GM21723 (cell line): ENCODE measurements at regions not wholly inside any gene's neighbourhood (a gene's known extent, or its start where the extent isn't known, plus 50 kb on each side); places are given as distances from the start of the nearest gene placed in this dataset.

Experiments
- ATAC-seq: cut with Tn5 transposase; IDR thresholded peaks from one replicate; pipeline ENCODE4 v1.9.1; 2021; ENCODE audit warnings: mild to moderate bottlenecking, moderate library complexity; ENCODE audit not compliant: unreplicated experiment

DNA sequence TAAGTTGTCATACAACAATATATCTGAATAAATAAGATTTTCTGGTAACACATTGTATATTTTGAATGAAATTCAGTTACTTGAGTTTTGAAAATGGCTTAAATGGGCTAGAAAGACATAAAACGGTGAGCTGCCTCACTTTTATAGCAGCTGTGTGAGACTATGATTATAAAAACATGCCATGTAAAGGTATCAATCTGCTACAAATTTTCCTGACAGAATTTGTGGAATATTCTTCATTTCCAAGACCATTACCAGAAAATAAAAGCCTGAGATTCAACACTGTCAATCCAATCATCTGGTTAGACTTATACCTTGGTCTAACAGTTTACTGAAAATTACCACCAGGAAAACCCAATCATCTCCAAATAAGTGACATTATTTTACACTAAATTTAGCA, 181.1 kb downstream of the SPCS3 start:
- ATAC-seq: no peak

DNA sequence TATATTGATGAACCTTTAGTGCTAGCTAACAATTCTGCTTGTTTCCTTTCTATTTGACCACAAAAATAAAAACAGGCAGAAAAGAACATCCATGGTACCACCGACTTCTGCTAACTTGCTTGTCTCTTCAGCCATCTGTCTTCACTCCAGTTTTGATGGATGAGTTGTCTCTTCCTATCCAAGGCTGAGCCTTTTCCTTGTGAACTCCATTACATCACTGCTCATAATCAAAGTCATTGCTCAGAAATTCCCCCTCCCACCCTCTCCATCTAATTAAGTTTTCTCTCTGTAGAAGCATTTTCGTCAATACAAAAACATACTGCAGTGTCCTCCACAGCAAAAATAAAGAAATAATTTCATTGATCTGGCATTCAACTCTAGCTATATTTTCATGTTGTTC, 184.4 kb downstream of the SPCS3 start:
- no peak for ATAC-seq

DNA sequence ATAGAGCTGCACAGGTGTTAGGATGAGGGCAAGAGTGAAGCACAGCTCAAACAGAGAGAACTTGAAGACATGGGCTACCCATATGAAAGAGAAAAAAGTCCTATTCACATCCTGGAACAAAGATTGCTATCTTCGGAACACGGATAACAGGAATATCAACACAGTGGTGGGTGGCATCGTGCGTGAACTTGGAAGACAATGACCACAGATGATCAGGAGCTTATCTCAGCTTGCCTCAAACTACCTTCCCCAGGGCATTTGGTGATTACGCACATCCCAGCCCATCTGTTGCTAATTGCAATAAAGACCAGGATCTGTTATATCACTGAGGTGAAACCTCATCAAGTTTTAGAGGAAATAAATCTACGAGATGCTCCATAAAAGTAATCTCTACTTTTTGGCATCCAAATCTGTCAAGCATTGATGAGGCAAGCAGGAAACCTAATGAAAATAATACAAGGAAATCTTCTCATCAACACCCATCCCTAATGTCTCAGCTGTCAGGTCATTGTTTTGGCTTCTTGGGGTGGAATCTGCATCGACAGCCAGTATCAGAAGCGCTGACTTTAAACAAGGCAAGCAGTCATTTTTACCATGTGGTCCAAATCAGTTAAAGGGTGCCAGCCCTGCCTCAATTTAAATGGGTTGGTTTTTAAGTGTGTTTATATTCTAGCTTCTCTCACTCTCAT, 188.2 kb downstream of the SPCS3 start:
- ATAC-seq: no peak

DNA sequence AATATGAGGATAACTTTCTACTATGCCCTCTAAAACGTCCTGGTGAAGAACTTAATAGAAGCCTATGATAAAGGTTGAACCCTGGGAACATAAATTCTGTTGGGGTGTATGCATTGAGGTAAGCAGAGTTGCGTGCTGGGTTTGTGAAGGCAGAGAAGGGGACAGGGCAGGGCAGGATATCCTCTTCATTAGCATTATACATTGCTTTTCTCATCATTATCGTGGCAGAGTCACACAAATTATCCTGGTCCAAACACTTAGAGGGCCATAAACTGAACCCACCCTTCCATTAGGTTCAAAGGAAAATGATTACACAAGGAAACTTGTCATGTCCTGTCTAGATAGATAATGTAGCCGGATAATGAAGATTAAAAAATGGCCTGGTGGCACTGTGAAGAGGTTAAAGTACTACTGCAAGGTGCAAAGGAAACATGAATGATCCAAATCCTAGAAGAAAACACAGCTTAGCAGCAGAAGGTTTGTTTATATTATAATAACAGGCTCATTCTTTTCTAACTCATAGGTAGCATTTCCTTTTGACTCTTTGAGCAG, 189.1 kb downstream of the SPCS3 start:
- ATAC-seq: no peak

DNA sequence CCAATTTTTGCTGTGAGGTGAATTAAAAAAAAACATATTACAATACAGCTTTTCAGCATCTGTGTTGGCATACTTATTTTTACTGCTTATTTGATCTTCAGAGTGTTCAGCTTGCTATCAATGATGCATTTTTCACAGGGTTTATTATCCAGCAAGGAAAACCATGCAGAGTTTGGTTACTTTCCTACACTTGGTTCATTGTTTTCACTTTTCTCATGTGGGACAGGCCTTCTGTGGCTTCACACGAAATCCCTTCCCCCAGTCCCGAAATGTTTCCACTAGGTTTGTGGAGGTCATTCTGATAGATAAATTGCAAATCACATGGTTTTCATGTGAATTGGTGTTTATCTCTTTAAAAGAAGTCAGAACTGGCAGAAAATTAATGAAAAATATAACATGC, 205.8 kb downstream of the SPCS3 start:
- ATAC-seq: no peak

DNA sequence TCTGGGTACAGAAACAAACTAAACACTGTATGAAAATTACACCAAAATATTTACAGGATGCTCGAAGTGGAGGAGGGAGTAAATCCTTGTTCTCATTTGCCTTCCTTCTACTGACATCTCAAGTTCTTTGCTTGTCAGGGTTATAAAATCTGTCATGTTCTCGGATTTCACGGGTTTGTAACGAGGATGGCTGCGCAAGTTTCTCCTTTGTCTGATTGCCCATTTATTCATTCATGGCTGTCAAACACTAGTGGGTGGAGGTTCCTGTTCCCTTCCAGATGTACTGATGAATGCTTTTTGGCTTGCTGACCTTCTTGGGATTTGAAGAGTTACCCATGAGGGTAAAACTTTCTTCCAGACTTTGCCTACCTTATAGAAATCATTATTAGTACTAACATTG, 206.9 kb downstream of the SPCS3 start:
- ATAC-seq: no peak

DNA sequence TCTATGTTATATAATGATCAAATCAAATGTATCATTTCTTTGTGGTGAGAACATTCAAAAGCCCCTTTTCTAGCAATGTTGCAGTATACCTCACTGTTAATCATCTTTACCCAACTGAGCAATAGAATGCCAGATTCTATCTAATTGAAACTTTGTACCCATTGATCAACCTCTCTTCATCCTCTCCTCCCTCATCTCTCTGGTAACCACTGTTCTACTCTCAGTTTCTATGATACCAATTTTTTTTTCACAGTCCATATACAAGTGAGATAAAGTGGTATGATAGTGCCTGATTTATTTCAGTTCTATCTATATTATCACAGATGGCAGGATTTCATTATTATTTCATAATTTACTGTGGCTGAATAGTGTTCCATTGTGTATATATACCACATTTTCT, 209.8 kb downstream of the SPCS3 start:
- no peak for ATAC-seq

DNA sequence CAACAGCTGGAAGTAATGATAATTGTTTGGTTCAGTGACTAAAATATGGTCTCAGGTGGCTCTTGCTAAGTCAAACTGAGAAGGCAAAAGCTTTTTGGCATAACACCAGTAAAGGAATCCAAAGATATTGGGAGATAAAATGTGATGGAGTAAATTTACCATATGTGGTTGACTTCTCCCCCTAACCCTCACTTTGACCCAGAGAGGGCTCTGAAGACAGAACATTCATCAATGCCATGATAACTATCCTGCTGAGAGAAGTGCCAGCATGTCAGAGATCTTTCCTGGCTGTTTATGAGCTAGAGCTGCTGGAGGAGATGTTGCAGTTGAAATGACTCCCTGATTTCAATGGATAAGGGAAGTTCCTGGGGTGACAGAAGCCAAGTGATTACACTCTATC, 213.4 kb downstream of the SPCS3 start:
- no peak for ATAC-seq

DNA sequence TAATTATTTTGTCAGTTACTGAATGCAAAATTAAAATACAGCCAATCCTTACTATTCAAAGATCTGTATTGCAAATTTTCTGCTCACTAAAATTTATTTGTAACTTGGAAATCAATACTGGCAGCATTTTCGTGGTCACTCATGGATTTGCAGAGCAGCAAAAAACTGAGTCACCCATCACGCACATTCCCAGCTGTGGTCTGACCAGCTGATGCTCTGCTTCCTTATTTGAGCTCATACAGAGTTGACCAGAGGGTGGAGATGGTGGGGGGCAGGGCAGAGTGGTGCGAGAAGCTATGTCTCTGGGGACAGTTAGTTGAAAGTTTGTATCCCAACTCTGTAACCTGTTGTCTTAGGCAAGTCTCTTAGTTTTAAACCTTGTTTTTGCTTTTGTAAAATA, 214.8 kb downstream of the SPCS3 start:
- no peak for ATAC-seq

DNA sequence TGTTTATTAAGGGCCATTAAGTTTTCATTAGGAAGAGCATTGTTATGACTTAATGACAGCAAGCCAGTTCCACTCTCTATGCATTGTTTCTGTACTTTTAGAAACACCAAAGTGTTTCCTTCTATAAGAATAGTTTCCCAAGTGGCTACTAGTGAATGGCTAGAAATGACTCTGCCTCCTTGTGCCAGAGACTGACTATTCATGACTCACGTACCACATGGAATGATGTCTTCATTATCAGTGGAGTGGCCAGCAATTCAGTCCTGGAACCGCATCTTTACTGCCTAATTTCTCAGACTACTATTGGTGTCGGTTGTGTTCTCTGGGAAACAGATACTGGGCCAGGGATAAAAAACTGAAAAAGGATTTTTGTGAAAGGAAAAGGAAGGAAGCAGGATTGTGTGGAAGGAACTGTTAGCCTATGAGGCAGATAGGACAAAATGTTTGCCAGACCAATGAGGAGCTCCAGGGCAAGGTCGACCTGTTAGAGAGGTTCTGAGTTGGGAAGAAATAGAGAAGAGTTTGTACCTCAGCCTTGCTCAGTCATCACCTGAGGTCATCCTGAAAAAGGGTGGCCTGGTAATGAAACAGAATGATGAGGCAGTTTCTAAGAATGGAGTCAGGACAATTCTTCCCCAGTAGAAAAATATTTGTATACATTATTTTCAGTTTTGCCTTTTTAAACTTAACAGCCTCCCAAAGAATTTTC, 218.6 kb downstream of the SPCS3 start:
- ATAC-seq: no peak

DNA sequence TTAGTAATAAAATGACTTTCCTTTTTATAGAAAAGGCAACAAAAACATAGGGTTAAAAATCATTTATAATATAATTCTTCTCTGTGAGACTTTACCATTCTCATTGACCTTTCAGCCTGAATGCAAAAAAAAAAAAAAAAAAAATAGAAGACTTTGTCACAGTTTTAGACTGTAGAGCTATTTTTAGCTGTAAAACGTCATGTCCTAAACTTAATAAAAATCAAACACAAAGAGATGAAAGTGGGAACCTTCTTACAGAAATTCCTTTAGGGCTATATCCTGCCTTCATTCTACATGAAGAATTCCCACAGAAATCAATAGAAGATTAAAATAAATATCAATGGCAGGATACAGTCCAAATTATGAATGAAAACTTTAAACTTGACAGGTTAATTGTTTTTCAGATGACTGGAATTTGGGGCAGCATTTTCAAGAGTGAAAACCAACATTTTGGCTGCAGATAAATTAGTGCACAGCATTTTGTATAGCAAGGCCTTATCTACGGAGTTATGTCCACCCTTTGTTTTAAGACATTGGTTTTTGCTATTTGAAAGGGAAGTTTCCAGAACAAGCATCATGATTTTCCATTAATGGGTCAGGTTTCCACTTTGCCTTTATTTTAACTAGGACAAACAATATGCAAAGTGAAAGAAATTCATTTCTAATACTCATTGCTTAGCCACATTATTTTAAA, 219.5 kb downstream of the SPCS3 start:
- ATAC-seq: no peak

DNA sequence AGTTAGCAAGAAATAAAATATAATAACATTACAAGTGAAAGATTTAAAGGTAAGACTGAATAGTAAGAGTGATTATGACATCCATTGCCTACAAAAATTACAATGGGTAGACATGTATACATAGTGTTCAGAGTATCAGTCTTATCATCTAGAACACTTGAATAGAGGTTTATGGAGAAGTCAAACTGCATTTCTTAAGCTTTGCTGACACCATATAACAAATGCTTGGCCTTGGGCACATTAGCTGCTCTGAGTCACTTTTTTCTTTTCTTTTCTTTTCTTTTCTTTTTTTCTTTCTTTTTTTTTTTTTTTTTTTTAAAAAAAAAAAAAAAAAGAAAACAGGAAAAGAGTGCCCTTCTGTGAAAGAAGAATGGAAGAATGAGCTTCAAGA, 220.0 kb downstream of the SPCS3 start:
- ATAC-seq: no peak

DNA sequence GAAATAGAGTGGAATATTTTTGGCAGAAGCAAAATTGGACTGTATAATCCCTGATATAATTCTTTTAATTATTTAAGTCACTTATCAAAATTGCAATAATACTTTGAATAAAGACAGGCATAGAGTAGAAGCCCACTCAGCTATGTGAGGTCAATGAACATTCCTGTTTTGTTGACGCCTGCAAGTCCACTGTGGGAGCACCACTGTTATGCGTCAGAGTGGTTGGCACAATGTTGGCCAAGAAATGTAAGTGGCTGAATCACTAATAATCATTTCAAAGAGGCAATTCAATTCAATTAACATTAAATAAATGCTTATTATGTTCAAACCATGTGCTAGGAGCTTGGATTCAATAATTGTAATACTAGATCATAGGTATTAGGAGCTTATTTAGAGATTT, 221.0 kb downstream of the SPCS3 start:
- no peak for ATAC-seq

DNA sequence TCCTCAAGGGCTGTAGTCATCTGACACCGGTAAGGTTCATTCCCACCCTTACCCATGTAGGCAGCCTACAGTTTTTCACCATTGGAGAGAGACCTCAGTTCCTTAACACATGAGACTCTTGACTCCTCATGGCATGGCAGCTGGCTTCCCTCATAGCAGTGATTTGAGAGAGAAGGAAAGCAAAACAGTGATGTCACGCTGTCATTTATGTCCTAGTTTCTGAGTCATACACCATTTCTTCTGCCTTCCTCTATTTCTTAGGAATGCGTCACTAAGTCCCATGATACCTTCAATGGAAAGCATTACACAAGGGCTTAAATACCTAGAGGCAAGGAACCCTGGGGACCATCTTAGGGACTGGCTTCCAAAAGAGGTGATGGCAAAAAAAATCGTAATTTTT, 226.1 kb downstream of the SPCS3 start:
- no peak for ATAC-seq

DNA sequence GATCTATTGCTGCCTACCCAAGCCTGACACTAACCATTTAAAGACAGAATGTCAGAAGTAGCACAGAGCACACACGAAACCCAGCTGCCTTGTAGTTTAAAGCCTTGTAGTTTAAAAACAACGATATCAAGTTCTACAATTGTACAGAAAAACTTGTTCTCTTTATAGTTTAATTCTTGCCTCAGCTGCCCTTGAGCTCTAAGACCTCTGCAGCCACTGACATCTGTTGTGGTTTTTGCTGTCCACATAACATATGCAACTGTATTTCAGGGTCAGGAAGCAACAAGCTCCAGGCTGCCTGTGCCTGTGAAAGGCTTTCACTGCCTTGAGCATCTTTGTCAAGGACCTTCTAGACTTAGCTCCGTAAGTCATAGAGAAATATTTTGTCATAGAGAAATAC, 227.2 kb downstream of the SPCS3 start:
- ATAC-seq: no peak

DNA sequence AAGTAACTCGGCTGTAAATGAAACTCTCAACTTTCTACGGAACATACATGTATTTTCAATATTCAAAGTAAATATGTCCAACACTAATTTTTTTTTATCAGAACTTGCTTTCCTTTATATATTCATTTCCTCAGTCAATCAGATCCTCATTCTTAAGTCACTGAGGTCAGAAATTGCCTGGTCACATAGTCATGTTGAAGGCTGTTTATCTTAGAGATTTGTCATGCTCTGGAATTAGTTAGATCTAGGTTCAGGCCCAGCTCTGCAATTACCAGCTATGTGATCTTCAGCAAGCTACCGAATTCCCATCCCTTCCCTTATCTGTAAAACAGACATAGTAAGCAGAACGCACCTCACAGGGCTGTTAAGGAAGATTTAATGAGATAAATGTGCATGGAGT, 228.8 kb downstream of the SPCS3 start:
- no peak for ATAC-seq

DNA sequence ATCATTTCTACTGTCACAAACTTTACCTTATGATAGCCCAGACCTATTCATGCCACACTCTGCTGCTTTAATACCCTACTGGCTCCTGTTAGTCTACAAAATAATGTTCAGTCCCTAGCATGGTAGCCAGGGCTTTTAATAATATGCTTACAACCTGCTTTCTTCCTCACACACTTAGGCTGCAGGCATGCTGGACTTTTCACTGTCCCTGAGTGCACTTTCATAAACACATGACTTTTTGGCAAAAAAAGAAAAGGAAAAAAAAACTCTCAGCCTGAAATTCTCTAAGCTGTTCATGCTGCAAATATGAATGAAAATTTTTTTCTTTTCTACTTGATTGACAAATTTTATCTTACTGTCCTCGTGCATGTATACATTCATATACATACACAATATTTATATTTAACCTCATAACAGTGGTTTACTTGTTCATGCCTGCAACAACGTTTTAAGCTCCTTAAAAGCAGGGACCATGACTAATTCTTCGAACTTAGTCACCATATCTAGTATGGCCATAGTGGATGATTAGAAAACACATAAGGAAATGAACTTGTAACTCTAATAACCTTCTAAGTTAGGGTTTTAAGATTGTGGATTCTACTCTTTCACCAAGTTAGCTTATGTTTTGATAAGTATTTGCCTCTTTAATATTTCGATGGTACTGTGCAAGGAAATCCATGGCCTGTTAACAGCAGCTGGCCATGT, 229.5 kb downstream of the SPCS3 start:
- no peak for ATAC-seq

DNA sequence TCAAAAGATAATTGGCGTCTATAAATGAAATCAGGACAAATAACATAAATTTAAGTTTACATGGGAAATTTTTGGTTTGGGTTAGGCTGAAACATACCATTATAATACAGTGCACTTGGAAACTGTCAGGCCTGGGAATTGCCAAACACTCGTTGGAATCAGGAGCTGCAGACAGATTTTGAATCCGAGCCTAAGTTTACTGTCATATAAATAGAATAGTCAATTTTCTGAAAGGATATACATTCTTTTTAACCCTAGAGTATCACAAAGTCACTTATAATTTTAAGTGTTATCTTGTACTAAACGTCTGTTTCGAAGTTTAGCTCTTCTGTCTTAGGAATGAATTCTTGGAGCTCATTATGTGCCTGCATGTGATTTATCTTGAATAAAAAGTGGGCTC, 234.1 kb downstream of the VEGFC start:
- ATAC-seq: no peak

DNA sequence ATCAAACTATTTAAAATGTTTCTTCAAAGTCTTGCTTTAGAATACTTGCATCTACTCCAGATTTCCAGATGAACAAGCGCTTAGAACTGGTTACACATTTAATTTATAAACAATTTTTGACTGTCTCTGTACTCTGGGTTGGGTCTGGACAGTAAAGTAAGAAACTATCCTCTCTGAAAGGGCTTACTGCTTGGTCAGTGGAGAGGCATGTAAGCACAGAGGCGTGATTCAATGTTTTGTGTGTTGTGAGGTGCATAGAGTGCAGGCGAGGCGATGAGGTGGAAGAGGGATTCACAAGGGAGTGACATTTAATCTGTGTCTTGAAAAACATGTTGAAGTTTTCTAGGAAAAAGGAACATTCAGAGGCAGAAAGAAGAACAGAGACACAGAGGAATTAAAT, 231.4 kb downstream of the VEGFC start:
- ATAC-seq: no peak

DNA sequence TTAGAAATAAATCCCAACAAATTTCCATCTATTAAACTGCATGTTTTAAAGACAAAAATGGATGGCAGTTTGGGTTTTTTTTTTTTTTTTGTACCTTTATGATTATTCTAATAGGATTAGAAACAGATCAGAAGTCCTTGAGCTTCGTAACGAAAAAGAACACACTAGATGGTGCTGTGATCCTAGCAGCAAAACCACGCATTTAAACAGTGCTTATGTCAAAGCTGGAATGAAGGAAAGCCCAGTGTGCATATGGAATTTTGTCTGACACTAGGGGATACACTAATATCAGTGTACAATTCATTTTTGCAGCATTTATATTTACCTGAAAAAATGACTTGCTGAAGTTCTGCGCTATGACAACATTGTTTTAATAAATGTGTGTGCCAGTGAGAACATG, 229.1 kb downstream of the VEGFC start:
- ATAC-seq: no peak

DNA sequence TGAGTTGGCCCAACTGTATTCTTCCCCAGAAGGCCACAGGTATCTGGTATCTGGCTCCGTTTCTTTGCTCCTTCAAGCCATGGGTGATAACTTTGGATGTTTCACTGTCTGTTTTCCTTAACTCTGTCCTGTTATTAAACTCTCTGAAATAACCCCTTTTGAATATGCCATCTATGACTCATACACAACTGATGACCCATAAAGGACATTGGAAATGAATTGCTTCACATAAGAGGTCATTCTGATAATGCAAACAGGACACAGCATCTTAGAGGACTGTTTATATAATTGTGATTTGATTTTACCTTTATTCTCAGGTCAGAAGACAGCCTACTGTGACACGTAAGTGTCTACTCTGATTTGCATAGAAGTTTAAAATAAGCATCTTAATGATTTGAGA, 227.7 kb downstream of the VEGFC start:
- ATAC-seq: no peak
